A549 (cell line): ENCODE measurements at regions not wholly inside any gene's neighbourhood (a gene's known extent, or its start where the extent isn't known, plus 50 kb on each side); places are given as distances from the start of the nearest gene placed in this dataset.

Experiments
- ATAC-seq, 2 experiments: fragments of 200-7000 bp in 1 of 2; fragments of >200 bp in 1 of 2; cut with Nextera tagmentation in 1 of 2; cut with Tn5 transposase in 1 of 2; 3 replicates each; pipeline versions ENCODE4 v1.8.0 to v1.9.1; 2018 to 2020; ENCODE audit warnings: mild to moderate bottlenecking in 1 of 2, moderate library complexity in 1 of 2
- CTCF ChIA-PET: fragments of 300-600 bp; sonication (Branson Sonifier 250); formaldehyde crosslinking; extraction: SDS; loops from one replicate; lab custom pipeline; 2021; ENCODE audit warnings: antibody characterized with exemption, inconsistent platforms; lab: Yijun Ruan, JAX
- POLR2A ChIA-PET: fragments of 350-600 bp; formaldehyde crosslinking; extraction: SDS; loops from one replicate; lab custom pipeline; 2021; ENCODE audit warnings: antibody characterized with exemption, inconsistent platforms; lab: Yijun Ruan, JAX
- DNase-seq, 2 experiments: peaks; one replicate each; pipeline versions ENCODE4 v3.0.0 to v3.0.0-alpha.2; 2011 to 2016; ENCODE audit warnings: low read depth in 1 of 2, low spot score in 1 of 2
- FAIRE-seq: peaks from 2 replicates; lab custom pipeline; 2011; peaks lifted over from hg19 to GRCh38; lab: Jason Lieb, UNC
- H3K27ac ChIP-seq, 2 experiments: fragments of >200 bp; sonication (Bioruptor Twin); formaldehyde crosslinking; 3 replicates each; pipeline ENCODE4 v1.5.1; 2016 to 2017
- H3K4me1 ChIP-seq: fragments of >200 bp; sonication (Bioruptor Twin); formaldehyde crosslinking; 3 replicates; pipeline ENCODE4 v1.6.1; 2016
- H3K4me2 ChIP-seq: fragments of >200 bp; sonication (Bioruptor Twin); formaldehyde crosslinking; 3 replicates; pipeline ENCODE4 v1.6.1; 2016
- H3K4me3 ChIP-seq: fragments of >200 bp; sonication (Bioruptor Twin); formaldehyde crosslinking; 3 replicates; pipeline ENCODE4 v1.5.1; 2016
- H3K9me3 ChIP-seq: fragments of >200 bp; sonication (Bioruptor Twin); formaldehyde crosslinking; 3 replicates; pipeline ENCODE4 v1.6.1; 2016
- BHLHE40 ChIP-seq: IDR thresholded peaks from 2 replicates; pipeline ENCODE4 v1.6.1; 2012; ENCODE audit warnings: low read depth, low read length, inconsistent platforms
- CBX2 ChIP-seq: fragments of 200-600 bp; sonication (generic); IDR thresholded peaks from 2 replicates; pipeline ENCODE4 v1.6.1; 2016; ENCODE audit warnings: low read depth, mild to moderate bottlenecking, borderline replicate concordance
- CEBPB ChIP-seq, 2 experiments: fragments of >200 bp in 1 of 2; sonication (Bioruptor Twin) in 1 of 2; formaldehyde crosslinking in 1 of 2; IDR thresholded peaks; 2 replicates each; pipeline ENCODE4 v1.6.1; 2012 to 2016
- FOXS1 ChIP-seq: fragments of 250-450 bp; sonication (Bioruptor Pico); IDR thresholded peaks from 2 replicates; pipeline ENCODE4 v1.5.0; 2020; ENCODE audit warnings: mild to moderate bottlenecking, moderate library complexity
- HDAC2 ChIP-seq: fragments of 200-600 bp; sonication (generic); IDR thresholded peaks from 2 replicates; pipeline ENCODE4 v1.6.1; 2016
- HOXA7 ChIP-seq: fragments of 250-450 bp; sonication (Bioruptor Pico); IDR thresholded peaks from 2 replicates; pipeline ENCODE4 v1.5.0; 2020; ENCODE audit warnings: mild to moderate bottlenecking, moderate library complexity
- HOXB5 ChIP-seq: fragments of 250-450 bp; sonication (Bioruptor Pico); IDR thresholded peaks from 2 replicates; pipeline ENCODE4 v1.5.0; 2020; ENCODE audit warnings: mild to moderate bottlenecking, moderate library complexity
- JUN ChIP-seq, 2 experiments: fragments of >200 bp; sonication (Bioruptor Twin); formaldehyde crosslinking; IDR thresholded peaks; 2 replicates in 1 of 2; 3 replicates in 1 of 2; pipeline ENCODE4 v1.6.1; 2016 to 2017
- MAFK ChIP-seq: fragments of 450-650 bp; IDR thresholded peaks from 2 replicates; pipeline ENCODE4 v1.6.1; 2014; ENCODE audit not compliant: partially characterized antibody
- MYC ChIP-seq: IDR thresholded peaks from 2 replicates; pipeline ENCODE4 v1.6.1; 2012; ENCODE audit warnings: mild to moderate bottlenecking, inconsistent platforms, low read length, improper control_type of control experiment, borderline replicate concordance
- NPAS2 ChIP-seq: fragments of 250-450 bp; sonication (Bioruptor Pico); IDR thresholded peaks from 2 replicates; pipeline ENCODE4 v1.8.0; 2022; ENCODE audit warnings: mild to moderate bottlenecking, moderate library complexity, borderline replicate concordance
- NR3C1 ChIP-seq: fragments of >200 bp; sonication (Bioruptor Twin); formaldehyde crosslinking; IDR thresholded peaks from 3 replicates; pipeline ENCODE4 v1.6.1; 2017
- PHF8 ChIP-seq: fragments of 200-600 bp; sonication (generic); IDR thresholded peaks from 2 replicates; pipeline ENCODE4 v1.6.1; 2016; ENCODE audit warnings: low read depth, mild to moderate bottlenecking, antibody characterized with exemption, moderate library complexity, borderline replicate concordance
- POLR2A ChIP-seq: IDR thresholded peaks from 2 replicates; pipeline ENCODE4 v1.6.1; 2012; ENCODE audit warnings: mild to moderate bottlenecking, low read length
- SMC3 ChIP-seq: fragments of >200 bp; sonication (Bioruptor Twin); formaldehyde crosslinking; IDR thresholded peaks from 3 replicates; pipeline ENCODE4 v1.6.1; 2018; ENCODE audit warnings: inconsistent platforms
- TP53 ChIP-seq: fragments of 250-450 bp; sonication (Bioruptor Pico); IDR thresholded peaks from 2 replicates; pipeline ENCODE4 v1.5.0; 2021; ENCODE audit warnings: mild to moderate bottlenecking, moderate library complexity
- ZNF302 ChIP-seq: fragments of 250-450 bp; sonication (Bioruptor Pico); IDR thresholded peaks from 2 replicates; pipeline ENCODE4 v1.9.0; 2021; ENCODE audit warnings: inconsistent platforms, mild to moderate bottlenecking, moderate library complexity
- WGBS: methylation state at CpG from one replicate; pipeline ENCODE4 v1.1.6; 2017; ENCODE audit errors: missing lambda C conversion rate; 5-methylcytosine and 5-hydroxymethylcytosine counted together
- TF ChIP-seq, protein P1 (sequence below): fragments of >200 bp; sonication (Bioruptor Twin); formaldehyde crosslinking; IDR thresholded peaks from 3 replicates; pipeline ENCODE4 v1.5.1; 2016
- TF ChIP-seq, protein P2 (sequence below): IDR thresholded peaks from 2 replicates; pipeline ENCODE4 v1.6.1; 2012; ENCODE audit warnings: low read depth, borderline replicate concordance
- TF ChIP-seq, protein P3 (sequence below): IDR thresholded peaks from 2 replicates; pipeline ENCODE4 v1.6.1; 2012

DNA sequence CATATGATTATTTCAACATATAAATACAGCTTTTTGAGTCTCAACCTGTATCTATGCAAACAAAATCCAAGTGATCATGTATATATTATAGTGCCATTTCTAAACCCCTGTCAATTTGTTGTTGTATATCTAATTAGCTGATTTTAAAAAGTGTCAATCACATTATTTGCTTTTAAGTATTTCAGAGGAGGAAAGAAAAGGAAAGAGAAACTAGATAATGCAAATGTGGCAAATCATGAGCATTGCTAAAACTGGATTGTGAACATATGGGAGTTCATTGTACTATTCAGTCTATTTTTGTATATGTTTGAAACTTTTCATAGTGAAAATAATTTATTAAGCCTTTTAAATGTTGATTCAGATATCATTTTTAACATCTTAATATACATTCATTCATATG lies 190.7 kb downstream of the ZIC4 start:
- FAIRE-seq (no peak), ATAC-seq (no peak), DNase-seq (no peak)
- TF ChIP-seq BHLHE40 = no peak
- TF ChIP-seq HOXB5 (CRISPR knock-in tag) = no peak
- TF ChIP-seq CBX2 = no peak
- no peak for TF ChIP-seq NR3C1
- TF ChIP-seq SMC3 = no peak
- Histone ChIP-seq H3K27ac (no peak overlapping the region), H3K4me2 (no peak overlapping the region), H3K4me1 (no peaks in the 10 kb centered on the region), H3K9me3 (no peaks in the 10 kb centered on the region), H3K4me3 (no peak overlapping the region)
- CTCF ChIA-PET = no interaction called here
- POLR2A ChIA-PET = no interaction called here

DNA sequence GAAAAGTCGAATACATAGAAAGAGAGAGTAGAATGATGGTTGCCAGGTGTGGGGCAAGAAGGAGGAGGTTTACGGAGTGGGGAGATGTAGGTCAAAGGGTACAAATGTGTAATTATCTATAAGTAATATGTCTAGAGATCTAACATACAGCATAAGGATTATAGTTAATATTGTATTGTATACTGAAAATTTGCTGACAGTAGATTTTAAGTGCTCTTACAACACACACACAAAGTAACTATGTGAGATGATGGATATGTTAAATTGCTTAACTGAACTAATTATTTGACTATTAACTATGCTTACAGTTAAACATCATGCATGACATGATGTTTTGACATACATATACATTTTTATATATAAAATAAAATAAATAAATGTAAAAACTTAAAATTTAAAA lies 192.7 kb downstream of the ZIC4 start:
- ATAC-seq = no peak
- no peak overlapping the region for H3K4me2 ChIP-seq
- ChIA-PET CTCF (no interaction called here), POLR2A (no interaction called here)
- DNase-seq = no peak
- TF ChIP-seq FOXS1 (CRISPR knock-in tag) (no peak), HOXA7 (CRISPR knock-in tag) (no peak), POLR2A (no peak), NR3C1 (no peak)
- FAIRE-seq = no peak
- no peak overlapping the region for H3K27ac ChIP-seq
- no peaks in the 10 kb centered on the region for H3K9me3 ChIP-seq
- H3K4me3 ChIP-seq = no peak overlapping the region
- 57% methylated on average over 2 of the region's 2 CpGs for WGBS
- no peaks in the 10 kb centered on the region for H3K4me1 ChIP-seq

DNA sequence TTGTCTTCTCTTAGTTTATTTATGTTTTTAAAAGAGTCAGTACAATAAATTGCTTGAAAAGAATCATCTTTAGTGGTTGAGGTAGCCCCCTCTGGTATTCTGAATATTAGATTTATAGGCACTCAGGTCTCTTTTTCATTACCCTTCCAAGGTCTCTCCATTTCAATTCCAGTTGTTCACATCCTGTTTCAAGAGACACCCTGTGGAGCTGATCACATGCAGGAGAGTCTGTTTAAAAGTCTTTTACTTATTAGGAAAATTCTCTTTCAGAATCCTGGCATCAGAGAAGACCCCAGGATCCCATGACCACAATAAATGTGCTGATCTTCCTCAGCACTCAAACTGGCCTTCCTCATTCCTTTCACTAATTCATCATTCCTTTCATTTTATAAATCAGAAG lies 195.7 kb downstream of the ZIC4 start:
- CTCF ChIA-PET = no interaction called here
- POLR2A ChIA-PET = no interaction called here

DNA sequence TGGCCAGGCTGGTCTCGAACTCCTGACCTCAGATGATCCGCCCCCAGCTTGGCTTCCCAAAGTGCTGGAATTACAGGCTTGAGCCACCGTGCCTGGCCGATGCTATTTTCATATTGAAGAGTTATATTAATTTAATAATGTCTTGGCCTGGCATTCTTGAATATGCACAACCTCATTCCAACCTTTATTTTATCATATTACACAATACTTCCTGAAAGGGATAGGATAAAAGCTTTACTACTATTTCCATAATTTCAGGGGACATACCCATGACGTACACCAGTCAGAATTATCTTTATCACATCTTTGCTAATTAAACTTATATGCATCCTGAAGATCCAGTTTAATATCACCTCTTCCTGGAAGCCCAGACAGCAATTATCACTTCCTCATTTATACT lies 205.3 kb downstream of the ZIC4 start:
- CTCF ChIA-PET = no interaction called here

More for the DNA sequence above, 195.7 kb downstream of the ZIC4 start:
- no peak overlapping the region for H3K4me3 ChIP-seq
- ATAC-seq (no peak), DNase-seq (no peak), FAIRE-seq (no peak)
- H3K4me1 ChIP-seq = no peaks in the 10 kb centered on the region
- H3K9me3 ChIP-seq = no peaks in the 10 kb centered on the region
- TF ChIP-seq TP53 (no peak), MAFK (no peak), JUN (IDR thresholded peaks at IDR 0.05) (no peak), NPAS2 (CRISPR knock-in tag) (no peak), HDAC2 (no peak), CBX2 (no peak), PHF8 (no peak), MYC (no peak), BHLHE40 (no peak), FOXS1 (CRISPR knock-in tag) (no peak), CEBPB (IDR thresholded peaks at IDR 0.05) (no peak)
- TF ChIP-seq, protein P1, sequence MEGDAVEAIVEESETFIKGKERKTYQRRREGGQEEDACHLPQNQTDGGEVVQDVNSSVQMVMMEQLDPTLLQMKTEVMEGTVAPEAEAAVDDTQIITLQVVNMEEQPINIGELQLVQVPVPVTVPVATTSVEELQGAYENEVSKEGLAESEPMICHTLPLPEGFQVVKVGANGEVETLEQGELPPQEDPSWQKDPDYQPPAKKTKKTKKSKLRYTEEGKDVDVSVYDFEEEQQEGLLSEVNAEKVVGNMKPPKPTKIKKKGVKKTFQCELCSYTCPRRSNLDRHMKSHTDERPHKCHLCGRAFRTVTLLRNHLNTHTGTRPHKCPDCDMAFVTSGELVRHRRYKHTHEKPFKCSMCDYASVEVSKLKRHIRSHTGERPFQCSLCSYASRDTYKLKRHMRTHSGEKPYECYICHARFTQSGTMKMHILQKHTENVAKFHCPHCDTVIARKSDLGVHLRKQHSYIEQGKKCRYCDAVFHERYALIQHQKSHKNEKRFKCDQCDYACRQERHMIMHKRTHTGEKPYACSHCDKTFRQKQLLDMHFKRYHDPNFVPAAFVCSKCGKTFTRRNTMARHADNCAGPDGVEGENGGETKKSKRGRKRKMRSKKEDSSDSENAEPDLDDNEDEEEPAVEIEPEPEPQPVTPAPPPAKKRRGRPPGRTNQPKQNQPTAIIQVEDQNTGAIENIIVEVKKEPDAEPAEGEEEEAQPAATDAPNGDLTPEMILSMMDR = no peak
- TF ChIP-seq, protein P2, sequence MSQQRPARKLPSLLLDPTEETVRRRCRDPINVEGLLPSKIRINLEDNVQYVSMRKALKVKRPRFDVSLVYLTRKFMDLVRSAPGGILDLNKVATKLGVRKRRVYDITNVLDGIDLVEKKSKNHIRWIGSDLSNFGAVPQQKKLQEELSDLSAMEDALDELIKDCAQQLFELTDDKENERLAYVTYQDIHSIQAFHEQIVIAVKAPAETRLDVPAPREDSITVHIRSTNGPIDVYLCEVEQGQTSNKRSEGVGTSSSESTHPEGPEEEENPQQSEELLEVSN = no peak
- TF ChIP-seq, protein P3, sequence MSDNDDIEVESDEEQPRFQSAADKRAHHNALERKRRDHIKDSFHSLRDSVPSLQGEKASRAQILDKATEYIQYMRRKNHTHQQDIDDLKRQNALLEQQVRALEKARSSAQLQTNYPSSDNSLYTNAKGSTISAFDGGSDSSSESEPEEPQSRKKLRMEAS = no peak
- H3K4me2 ChIP-seq = no peak overlapping the region
- no peak overlapping the region for H3K27ac ChIP-seq

More for the DNA sequence above, 205.3 kb downstream of the ZIC4 start:
- no peak for TF ChIP-seq ZNF302 (CRISPR knock-in tag)
- no peak for DNase-seq
- no peaks in the 10 kb centered on the region for H3K9me3 ChIP-seq
- POLR2A ChIA-PET = no interaction called here
- ATAC-seq = no peak
- H3K4me1 ChIP-seq = no peaks in the 10 kb centered on the region
- 24% methylated on average over 5 of the region's 5 CpGs for WGBS
- FAIRE-seq = no peak
- H3K27ac ChIP-seq = no peak overlapping the region
- H3K4me3 ChIP-seq = no peak overlapping the region
- no peak overlapping the region for H3K4me2 ChIP-seq
